ENCODE measurements at regions not wholly inside any gene's neighbourhood (a gene's known extent, or its start where the extent isn't known, plus 50 kb on each side); places are given as distances from the start of the nearest gene placed in this dataset.

- H4K20me1 ChIP-seq (ENCODE audit: insufficient read depth, low read length): no peaks in the 10 kb centered on the region
- ChIA-PET POLR2A (interaction anchor here (0.6 kb wide), 2 partner anchors 350 to 1492 kb away, joined by 3 to 5 read pairs; no protein-coding TSS in a partner anchor), CTCF (ENCODE audit: unreplicated experiment) (no interaction called here)
- no peaks in the 10 kb centered on the region for H3K79me2 ChIP-seq (ENCODE audit: insufficient read depth, low read depth, low read length)
- H3K4me2 ChIP-seq (ENCODE audit: low read length): no peak overlapping the region
- H3K9me3 ChIP-seq (ENCODE audit: low read length): no peaks in the 10 kb centered on the region
- H3K4me3 ChIP-seq (ENCODE audit: low read depth, low read length, poor library complexity, severe bottlenecking): no peak overlapping the region
- BruUV-seq (replicated peaks): no TSS peak
- no peaks in the 10 kb centered on the region for H3K4me1 ChIP-seq (ENCODE audit: insufficient read depth, low read length, poor library complexity, severe bottlenecking)
- no peak overlapping the region for H3K27ac ChIP-seq (ENCODE audit: low read depth, low read length, poor library complexity, severe bottlenecking)
- no peaks in the 10 kb centered on the region for H3K36me3 ChIP-seq (ENCODE audit: insufficient read depth, low read length)
- no peaks in the 10 kb centered on the region for H3K9me2 ChIP-seq (ENCODE audit: insufficient read depth, low read length)
- intact Hi-C loops (cut with micrococcal nuclease; ENCODE audit: unreplicated experiment): no loop called here
- no peak for DNase-seq (ENCODE audit: low spot score)
- no peak for TF ChIP-seq EZH2phosphoT487 (IDR thresholded peaks at IDR 0.05; ENCODE audit: borderline replicate concordance, low read depth, low read length)
- TF ChIP-seq, protein P1, sequence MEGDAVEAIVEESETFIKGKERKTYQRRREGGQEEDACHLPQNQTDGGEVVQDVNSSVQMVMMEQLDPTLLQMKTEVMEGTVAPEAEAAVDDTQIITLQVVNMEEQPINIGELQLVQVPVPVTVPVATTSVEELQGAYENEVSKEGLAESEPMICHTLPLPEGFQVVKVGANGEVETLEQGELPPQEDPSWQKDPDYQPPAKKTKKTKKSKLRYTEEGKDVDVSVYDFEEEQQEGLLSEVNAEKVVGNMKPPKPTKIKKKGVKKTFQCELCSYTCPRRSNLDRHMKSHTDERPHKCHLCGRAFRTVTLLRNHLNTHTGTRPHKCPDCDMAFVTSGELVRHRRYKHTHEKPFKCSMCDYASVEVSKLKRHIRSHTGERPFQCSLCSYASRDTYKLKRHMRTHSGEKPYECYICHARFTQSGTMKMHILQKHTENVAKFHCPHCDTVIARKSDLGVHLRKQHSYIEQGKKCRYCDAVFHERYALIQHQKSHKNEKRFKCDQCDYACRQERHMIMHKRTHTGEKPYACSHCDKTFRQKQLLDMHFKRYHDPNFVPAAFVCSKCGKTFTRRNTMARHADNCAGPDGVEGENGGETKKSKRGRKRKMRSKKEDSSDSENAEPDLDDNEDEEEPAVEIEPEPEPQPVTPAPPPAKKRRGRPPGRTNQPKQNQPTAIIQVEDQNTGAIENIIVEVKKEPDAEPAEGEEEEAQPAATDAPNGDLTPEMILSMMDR (conservative IDR thresholded peaks at IDR 0.05; ENCODE audit: low read length): no peak
- H2AFZ ChIP-seq (ENCODE audit: low read length): no peak overlapping the region
Observed at GRCh38 chr4:20338841-20339240, 87.1 kb downstream of the SLIT2 start.

DNA sequence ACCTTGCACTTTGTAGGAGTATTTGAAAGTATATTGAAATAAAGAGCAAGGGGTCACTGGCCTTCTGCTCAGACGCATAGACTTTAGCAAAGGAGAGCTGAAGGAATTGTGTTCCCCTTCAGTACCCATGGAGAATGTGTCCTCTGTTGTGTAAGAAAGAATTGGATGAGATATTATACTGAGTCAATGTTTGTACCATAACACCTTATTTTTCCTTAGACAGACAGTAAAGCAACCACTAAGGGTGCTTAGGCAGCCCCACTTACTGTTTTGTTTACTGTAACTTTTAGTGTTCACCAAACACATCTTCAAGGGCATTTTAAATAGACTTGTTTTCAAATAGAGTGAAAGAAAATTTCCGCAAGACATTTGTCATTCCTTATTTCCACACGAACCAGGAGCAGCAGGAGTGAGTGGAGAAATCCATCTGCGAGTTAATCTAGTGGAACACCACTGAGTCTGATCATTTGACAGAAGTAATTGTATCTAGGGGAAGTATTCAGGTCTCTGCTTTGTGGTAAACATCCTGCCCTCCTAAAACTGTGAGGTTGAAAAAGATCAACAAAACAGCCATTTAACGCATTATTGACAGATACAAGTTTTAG is 89.5 kb downstream of the SLIT2 start:
- H4K20me1 ChIP-seq (ENCODE audit: insufficient read depth, low read length): no peaks in the 10 kb centered on the region
- H3K9me2 ChIP-seq (ENCODE audit: insufficient read depth, low read length): no peaks in the 10 kb centered on the region
- DNase-seq (ENCODE audit: low spot score): no peak
- no peak overlapping the region for H3K27ac ChIP-seq (ENCODE audit: low read depth, low read length, poor library complexity, severe bottlenecking)
- intact Hi-C loops (cut with micrococcal nuclease; ENCODE audit: unreplicated experiment): no loop called here
- H2AFZ ChIP-seq (ENCODE audit: low read length): no peak overlapping the region
- no peaks in the 10 kb centered on the region for H3K79me2 ChIP-seq (ENCODE audit: insufficient read depth, low read depth, low read length)
- ChIA-PET POLR2A (no interaction called here), CTCF (ENCODE audit: unreplicated experiment) (no interaction called here)
- no peaks in the 10 kb centered on the region for H3K4me1 ChIP-seq (ENCODE audit: insufficient read depth, low read length, poor library complexity, severe bottlenecking)
- BruUV-seq (replicated peaks): no TSS peak
- TF ChIP-seq EZH2phosphoT487 (IDR thresholded peaks at IDR 0.05; ENCODE audit: borderline replicate concordance, low read depth, low read length): no peak
- TF ChIP-seq, protein P1 (conservative IDR thresholded peaks at IDR 0.05; ENCODE audit: low read length): no peak
- no peaks in the 10 kb centered on the region for H3K36me3 ChIP-seq (ENCODE audit: insufficient read depth, low read length)
- H3K4me2 ChIP-seq (ENCODE audit: low read length): no peak overlapping the region
- H3K4me3 ChIP-seq (ENCODE audit: low read depth, low read length, poor library complexity, severe bottlenecking): no peak overlapping the region
- H3K9me3 ChIP-seq (ENCODE audit: low read length): no peaks in the 10 kb centered on the region

DNA sequence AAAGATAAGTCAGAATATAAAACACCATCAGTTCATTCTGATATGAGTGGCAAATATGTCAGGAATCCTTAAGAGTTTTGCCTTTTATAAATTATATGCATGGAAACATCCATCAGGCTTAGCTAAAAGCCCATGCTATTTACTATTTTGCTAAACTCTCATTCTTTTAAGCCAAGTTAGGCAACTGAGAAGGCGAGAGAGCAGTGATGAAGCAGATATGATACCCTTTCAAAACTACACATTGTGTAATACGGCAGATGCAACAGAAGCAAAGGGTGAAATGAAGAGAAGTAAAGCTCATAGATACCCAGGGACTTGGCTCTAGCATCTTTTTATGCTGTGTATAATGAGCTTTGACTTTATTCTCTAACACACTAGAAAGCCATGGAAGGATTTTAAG is 95.8 kb downstream of the SLIT2 start:
- Histone ChIP-seq H3K4me3 (ENCODE audit: low read depth, low read length, poor library complexity, severe bottlenecking) (no peak overlapping the region), H3K9me2 (ENCODE audit: insufficient read depth, low read length) (no peaks in the 10 kb centered on the region), H2AFZ (ENCODE audit: low read length) (no peak overlapping the region), H3K36me3 (ENCODE audit: insufficient read depth, low read length) (no peaks in the 10 kb centered on the region), H3K4me1 (ENCODE audit: insufficient read depth, low read length, poor library complexity, severe bottlenecking) (no peaks in the 10 kb centered on the region), H4K20me1 (ENCODE audit: insufficient read depth, low read length) (no peaks in the 10 kb centered on the region), H3K79me2 (ENCODE audit: insufficient read depth, low read depth, low read length) (no peaks in the 10 kb centered on the region), H3K9me3 (ENCODE audit: low read length) (no peaks in the 10 kb centered on the region), H3K27ac (ENCODE audit: low read depth, low read length, poor library complexity, severe bottlenecking) (no peak overlapping the region), H3K4me2 (ENCODE audit: low read length) (no peak overlapping the region)
- BruUV-seq (replicated peaks): no TSS peak
- TF ChIP-seq, protein P1 (conservative IDR thresholded peaks at IDR 0.05; ENCODE audit: low read length): no peak
- POLR2A ChIA-PET: no interaction called here
- no peak for DNase-seq (ENCODE audit: low spot score)
- intact Hi-C loops (cut with micrococcal nuclease; ENCODE audit: unreplicated experiment): no loop called here
- CTCF ChIA-PET (ENCODE audit: unreplicated experiment): no interaction called here

Data from OCI-LY7 (cell line).